ENCODE measurements at regions not wholly inside any gene's neighbourhood (a gene's known extent, or its start where the extent isn't known, plus 50 kb on each side); places are given as distances from the start of the nearest gene placed in this dataset.

DNA sequence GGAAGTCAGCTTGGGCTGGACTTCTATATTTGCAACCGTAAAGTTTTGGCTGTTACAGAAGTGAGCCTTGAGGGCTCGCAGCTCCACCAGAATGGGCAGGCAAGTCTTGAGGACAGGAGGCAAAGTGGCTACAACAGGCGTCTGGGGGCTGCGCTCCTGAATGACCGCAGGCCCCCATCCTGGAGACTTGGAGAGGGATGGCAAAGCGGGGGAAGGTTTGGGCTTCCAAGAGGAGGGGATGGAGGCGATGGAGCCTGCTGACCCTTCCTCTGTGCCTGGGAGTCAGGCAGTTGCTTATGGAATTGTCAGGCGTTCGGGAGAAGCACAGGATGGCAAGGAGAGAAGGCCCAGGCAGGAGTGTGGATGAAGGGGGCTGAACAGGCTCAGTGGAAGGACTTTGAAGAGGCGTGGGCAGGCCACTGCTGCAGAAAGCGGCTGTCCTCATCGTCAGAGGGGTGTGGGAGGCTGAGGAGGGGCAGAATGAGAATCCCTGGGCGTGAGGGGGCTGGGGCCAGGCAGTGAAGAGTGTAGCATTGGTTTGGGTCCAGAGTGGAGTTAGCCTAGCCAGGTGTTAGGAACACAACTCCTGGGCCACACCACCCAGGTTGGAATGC lies 72.3 kb downstream of the INHBB start:
- no peak overlapping the region for H2AFZ ChIP-seq
- no peak overlapping the region for H3K27ac ChIP-seq
- 88% methylated on average over 13 of the region's 13 CpGs for WGBS (ENCODE audit: low lambda C conversion rate, missing lambda C conversion rate)
- H3K79me2 ChIP-seq, result no peaks in the 10 kb centered on the region
- no peaks in the 10 kb centered on the region for H3K4me1 ChIP-seq (ENCODE audit: insufficient read depth)
- no peak overlapping the region for H3K4me3 ChIP-seq
- no peaks in the 10 kb centered on the region for H3K9me2 ChIP-seq (replicated peaks; ENCODE audit: insufficient read depth)
- no peak for DNase-seq (ENCODE audit: low spot score)
- H3K4me2 ChIP-seq, result no peak overlapping the region
- no peaks in the 10 kb centered on the region for H3K36me3 ChIP-seq (replicated peaks; ENCODE audit: insufficient read depth, low read depth)
- no peaks in the 10 kb centered on the region for H3K9me3 ChIP-seq (ENCODE audit: low read depth)
- TF ChIP-seq EZH2phosphoT487 (IDR thresholded peaks at IDR 0.05; ENCODE audit: low read depth, severe bottlenecking, unreplicated experiment) (no peak), EZH2 (IDR thresholded peaks at IDR 0.05; ENCODE audit: borderline replicate concordance) (no peak)
- TF ChIP-seq, protein P1, sequence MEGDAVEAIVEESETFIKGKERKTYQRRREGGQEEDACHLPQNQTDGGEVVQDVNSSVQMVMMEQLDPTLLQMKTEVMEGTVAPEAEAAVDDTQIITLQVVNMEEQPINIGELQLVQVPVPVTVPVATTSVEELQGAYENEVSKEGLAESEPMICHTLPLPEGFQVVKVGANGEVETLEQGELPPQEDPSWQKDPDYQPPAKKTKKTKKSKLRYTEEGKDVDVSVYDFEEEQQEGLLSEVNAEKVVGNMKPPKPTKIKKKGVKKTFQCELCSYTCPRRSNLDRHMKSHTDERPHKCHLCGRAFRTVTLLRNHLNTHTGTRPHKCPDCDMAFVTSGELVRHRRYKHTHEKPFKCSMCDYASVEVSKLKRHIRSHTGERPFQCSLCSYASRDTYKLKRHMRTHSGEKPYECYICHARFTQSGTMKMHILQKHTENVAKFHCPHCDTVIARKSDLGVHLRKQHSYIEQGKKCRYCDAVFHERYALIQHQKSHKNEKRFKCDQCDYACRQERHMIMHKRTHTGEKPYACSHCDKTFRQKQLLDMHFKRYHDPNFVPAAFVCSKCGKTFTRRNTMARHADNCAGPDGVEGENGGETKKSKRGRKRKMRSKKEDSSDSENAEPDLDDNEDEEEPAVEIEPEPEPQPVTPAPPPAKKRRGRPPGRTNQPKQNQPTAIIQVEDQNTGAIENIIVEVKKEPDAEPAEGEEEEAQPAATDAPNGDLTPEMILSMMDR (IDR thresholded peaks at IDR 0.05; ENCODE audit: poor library complexity), result no peak
- no peaks in the 10 kb centered on the region for H4K20me1 ChIP-seq (ENCODE audit: insufficient read depth, poor library complexity, severe bottlenecking)
- H3K27me3 ChIP-seq, result peaks cover under 1% of the 10 kb centered on the region

DNA sequence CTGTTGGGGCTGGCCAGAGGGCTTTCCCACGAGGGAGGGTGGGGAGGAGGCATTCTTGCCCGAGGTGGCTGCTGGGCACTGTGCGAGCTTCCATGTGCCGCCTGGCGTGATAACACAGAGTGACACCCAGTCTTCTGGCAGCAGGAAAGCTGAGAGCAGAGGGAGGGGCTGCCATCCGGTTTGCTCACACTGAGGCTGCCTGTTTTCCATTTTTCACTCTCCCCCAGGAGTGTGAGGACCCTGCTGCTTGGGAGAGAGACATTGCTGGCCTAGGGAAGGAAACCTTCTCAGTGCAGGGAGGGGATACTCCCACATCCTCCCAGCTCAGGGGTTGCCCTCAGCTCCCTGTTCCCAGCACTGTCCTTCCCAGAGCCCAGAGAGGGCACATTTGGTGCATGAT lies 73.1 kb downstream of the INHBB start:
- DNase-seq (ENCODE audit: low spot score), result no peak
- Histone ChIP-seq H3K4me1 (ENCODE audit: insufficient read depth) (no peaks in the 10 kb centered on the region), H3K4me3 (no peak overlapping the region), H3K27me3 (peaks cover 8% of the 10 kb centered on the region), H3K36me3 (replicated peaks; ENCODE audit: insufficient read depth, low read depth) (no peaks in the 10 kb centered on the region), H4K20me1 (ENCODE audit: insufficient read depth, poor library complexity, severe bottlenecking) (no peaks in the 10 kb centered on the region), H3K9me3 (ENCODE audit: low read depth) (no peaks in the 10 kb centered on the region), H3K9me2 (replicated peaks; ENCODE audit: insufficient read depth) (no peaks in the 10 kb centered on the region), H2AFZ (no peak overlapping the region), H3K27ac (no peak overlapping the region), H3K79me2 (no peaks in the 10 kb centered on the region), H3K4me2 (no peak overlapping the region)
- WGBS (ENCODE audit: low lambda C conversion rate, missing lambda C conversion rate), result 80% methylated on average over 6 of the region's 6 CpGs
- TF ChIP-seq EZH2 (IDR thresholded peaks at IDR 0.05; ENCODE audit: borderline replicate concordance), result no peak
- TF ChIP-seq, protein P1 (IDR thresholded peaks at IDR 0.05; ENCODE audit: poor library complexity), result no peak

DNA sequence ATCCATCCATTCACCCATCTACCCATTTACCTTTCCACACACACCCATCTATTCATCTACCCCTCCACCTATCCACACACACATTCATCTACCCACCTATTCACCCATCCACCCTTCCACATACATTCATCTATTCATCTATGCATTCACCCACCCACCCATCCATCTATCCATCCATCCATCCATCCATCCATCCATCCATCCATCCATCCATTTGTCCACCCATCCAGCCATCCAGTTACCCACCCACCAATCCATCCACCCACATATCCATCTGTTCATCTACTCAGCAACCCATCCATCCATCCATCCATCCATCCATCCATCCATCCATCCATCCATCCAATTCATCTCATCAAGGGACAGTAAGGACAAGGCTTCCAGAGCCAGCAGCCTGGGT lies 74.0 kb downstream of the INHBB start:
- Histone ChIP-seq H3K9me3 (ENCODE audit: low read depth) (no peaks in the 10 kb centered on the region), H3K36me3 (replicated peaks; ENCODE audit: insufficient read depth, low read depth) (no peaks in the 10 kb centered on the region), H2AFZ (no peak overlapping the region), H4K20me1 (ENCODE audit: insufficient read depth, poor library complexity, severe bottlenecking) (no peaks in the 10 kb centered on the region), H3K27ac (no peak overlapping the region), H3K4me3 (no peak overlapping the region), H3K9me2 (replicated peaks; ENCODE audit: insufficient read depth) (no peaks in the 10 kb centered on the region), H3K79me2 (no peaks in the 10 kb centered on the region), H3K4me2 (no peak overlapping the region), H3K27me3 (peaks cover 13% of the 10 kb centered on the region), H3K4me1 (ENCODE audit: insufficient read depth) (no peaks in the 10 kb centered on the region)
- no peak for DNase-seq (ENCODE audit: low spot score)
- TF ChIP-seq, protein P1 (IDR thresholded peaks at IDR 0.05; ENCODE audit: poor library complexity), result no peak
- TF ChIP-seq EZH2phosphoT487 (IDR thresholded peaks at IDR 0.05; ENCODE audit: low read depth, severe bottlenecking, unreplicated experiment), result no peak
- TF ChIP-seq EZH2 (IDR thresholded peaks at IDR 0.05; ENCODE audit: borderline replicate concordance), result no peak

Data from hepatocyte (in vitro differentiated cells).